GM21786 (cell line): ENCODE measurements at regions not wholly inside any gene's neighbourhood (a gene's known extent, or its start where the extent isn't known, plus 50 kb on each side); places are given as distances from the start of the nearest gene placed in this dataset.
"Not testable (repeated sequence)": the region's sequence is repeated elsewhere in the genome, so short reads cannot be mapped to it uniquely, and the experiment has no call there.

Source experiments
- ATAC-seq: cut with Tn5 transposase; IDR thresholded peaks from one replicate; pipeline ENCODE4 v1.9.1; 2021; ENCODE audit not compliant: unreplicated experiment

DNA sequence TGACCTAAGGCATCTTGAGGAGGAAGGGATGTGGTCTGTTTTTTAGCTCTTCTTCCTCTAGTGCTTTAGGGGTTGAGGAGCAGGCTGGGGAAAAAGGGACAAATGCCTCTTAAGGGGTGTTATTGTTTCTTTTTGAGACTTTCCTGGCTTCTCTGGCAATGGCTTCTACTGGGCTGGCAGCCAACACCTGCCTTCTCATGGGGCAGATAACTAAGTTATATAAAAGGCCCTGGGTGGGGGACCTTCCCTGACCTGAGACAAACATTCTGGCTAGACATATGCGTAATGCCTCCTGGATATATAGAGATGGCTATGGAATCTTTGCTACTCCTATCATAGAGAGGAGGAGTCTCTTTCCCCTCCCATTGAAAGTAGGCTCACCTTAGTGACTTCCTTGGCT, 179.2 kb upstream of the PROK2 start:
- ATAC-seq, result no peak

DNA sequence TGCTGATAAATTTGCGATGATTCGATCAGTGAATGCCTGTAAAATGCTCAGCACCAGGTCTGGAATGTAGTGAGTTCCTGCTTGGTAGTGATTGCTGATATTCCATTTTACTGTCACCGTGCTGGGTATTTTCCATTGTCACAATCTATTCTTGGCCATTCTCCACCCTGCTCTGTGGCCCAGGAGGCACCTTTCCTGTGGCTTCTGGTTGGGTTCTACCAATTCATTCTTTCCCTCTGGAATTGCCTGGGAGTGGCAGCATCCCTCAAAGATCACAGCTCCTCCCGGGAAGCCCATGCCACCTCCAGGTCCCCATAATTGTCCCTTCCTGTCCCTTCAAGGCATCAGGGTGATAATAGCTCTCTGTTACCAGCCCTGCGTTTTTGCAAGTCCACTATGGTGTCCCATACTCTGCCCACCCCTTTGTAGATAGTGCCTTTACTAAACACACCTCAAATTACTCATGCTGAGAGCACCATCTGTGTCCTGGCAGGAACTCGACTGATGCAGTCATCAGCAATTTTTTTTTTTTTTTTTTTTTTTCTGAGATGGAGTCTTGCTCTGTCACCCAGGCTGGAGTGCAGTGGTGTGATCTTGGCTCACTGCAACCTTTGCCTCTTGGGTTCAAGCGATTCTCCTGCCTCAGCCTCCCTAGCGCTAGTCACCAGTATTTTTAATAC, 177.8 kb upstream of the PROK2 start:
- no peak for ATAC-seq

- ATAC-seq, result no peak
These were observed 176.9 kb upstream of the PROK2 start for GRCh38 chr3:71961891-71962290.

DNA sequence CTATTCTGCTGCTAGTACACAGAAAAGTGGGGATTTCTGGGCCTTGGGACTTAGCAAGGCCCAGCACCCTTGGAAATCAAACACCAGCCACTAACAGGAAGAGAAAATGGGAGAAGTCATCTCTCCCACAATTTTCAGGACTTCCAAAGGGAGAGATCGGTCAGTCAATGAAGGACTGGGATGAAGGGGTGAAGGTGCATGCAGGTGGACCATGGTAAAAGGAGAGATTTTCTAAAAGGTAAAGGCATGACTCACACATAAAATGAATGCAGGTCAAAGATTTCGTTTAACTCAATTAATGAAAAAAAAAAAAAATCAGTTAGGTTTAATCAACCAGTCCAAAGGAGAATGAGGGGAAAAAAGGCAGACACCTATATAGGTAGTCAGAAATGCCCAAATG, 176.4 kb upstream of the PROK2 start:
- no peak for ATAC-seq

DNA sequence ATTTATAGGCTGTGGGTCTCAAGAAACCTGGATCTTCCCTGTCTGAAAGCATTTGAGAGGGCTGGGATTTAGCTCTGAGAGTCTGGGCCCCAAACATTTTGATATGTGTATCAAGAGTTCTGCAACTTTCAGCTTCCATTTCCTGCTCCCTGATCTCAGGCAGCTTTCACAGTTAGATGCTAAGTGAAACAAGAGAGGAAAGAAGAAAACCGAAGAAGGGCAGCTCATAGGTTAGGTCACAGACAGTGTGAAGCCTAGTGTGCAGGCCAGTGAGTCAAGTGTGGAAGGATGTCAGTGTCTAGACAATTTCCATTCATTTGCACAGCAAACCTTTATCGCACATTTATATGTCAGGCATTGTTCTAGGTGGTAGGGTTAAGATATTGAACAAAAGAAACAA, 173.6 kb upstream of the PROK2 start:
- no peak for ATAC-seq

DNA sequence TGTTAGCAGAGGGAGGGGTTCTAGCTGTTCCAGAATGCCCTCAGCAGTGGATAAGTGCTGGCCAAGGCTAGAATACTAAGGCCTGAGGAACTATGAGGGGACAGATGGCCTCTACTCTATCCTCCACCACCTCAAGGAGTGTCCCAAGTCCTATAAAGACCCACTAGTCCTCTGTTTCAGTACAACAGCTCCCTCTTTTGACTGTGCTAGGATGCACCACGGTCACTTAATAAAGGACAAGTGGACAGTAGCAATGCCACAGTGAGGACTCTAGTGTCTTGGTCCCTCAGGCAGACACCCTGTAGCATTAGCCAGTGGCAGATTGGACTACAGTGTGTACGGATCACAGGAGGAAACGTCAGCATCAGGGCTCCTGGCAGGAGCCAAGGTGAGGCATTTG, 171.8 kb upstream of the PROK2 start:
- ATAC-seq, result no peak

GRCh38 chr3:71956069-71956340, 171.1 kb upstream of the PROK2 start:
- ATAC-seq, result no peak

GRCh38 chr3:71955240-71956068, 170.5 kb upstream of the PROK2 start:
- ATAC-seq, result peak; percentile 52

DNA sequence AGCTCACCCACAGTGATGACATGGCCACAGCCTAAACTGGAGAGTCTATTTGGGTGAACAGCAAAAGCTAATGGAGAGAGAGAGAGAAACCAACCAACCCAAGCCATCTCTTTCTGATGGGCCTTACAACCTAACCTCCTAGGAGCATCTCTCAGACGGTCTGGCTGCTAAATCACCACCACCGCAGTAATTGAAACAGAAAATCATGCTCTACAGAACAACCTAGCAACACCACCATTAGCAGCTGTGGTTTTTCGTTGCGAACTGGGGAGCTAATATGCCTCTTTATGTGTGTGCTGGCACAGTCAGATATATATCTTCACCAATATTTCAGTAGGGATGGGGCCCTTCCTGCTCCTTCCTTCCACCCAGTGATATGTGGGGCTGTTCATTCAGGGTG, 166.9 kb upstream of the PROK2 start:
- no peak for ATAC-seq

DNA sequence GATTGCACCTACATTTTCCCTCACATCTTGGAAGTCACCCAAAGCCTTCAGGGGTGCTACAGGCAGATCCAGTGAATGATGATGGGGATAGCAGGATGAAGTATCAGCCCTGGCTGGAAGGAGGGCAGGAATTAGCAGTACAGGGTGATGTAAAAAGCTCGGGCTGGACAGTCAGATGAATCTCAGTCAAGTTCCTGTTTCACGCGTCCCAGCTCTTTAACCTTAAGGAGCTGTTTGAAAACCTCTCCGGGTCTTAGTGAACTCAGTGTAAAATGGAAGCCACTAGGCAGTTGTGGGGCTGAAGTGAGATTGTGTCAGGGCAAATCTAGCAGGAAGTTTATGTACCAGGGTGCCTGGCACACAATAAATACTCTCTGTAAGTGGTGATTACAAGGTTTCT, 166.4 kb upstream of the PROK2 start:
- no peak for ATAC-seq

GRCh38 chr3:71949442-71949841, 164.5 kb upstream of the PROK2 start:
- no peak for ATAC-seq

GRCh38 chr3:71944482-71945065, 159.6 kb upstream of the PROK2 start:
- no peak for ATAC-seq

- no peak for ATAC-seq
These were observed 157.7 kb upstream of the PROK2 start for GRCh38 chr3:71942432-71943187.

DNA sequence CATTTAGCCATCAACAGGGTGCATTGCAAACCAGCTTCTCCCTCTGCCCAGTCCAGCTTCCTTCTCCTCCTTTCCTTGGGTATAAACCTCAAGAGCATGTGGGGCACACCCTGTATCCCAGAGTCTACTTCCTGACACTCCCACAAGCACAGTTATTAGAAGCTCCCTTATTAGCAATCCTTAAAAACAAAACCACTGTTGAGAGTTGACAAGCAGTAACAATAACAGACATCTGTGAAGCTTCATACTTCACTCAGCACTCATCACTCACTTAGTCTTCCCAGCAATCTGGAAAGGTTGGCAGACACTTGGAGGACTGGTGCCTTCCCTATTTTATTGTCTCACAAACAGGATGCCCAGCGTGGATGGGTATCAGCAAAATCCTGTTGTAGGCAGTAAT, 155.5 kb upstream of the PROK2 start:
- ATAC-seq, result no peak

- ATAC-seq, result not testable (repeated sequence)
These were observed 153.1 kb upstream of the PROK2 start for GRCh38 chr3:71938081-71938480.

GRCh38 chr3:71936681-71937080, 151.7 kb upstream of the PROK2 start:
- ATAC-seq, result no peak

DNA sequence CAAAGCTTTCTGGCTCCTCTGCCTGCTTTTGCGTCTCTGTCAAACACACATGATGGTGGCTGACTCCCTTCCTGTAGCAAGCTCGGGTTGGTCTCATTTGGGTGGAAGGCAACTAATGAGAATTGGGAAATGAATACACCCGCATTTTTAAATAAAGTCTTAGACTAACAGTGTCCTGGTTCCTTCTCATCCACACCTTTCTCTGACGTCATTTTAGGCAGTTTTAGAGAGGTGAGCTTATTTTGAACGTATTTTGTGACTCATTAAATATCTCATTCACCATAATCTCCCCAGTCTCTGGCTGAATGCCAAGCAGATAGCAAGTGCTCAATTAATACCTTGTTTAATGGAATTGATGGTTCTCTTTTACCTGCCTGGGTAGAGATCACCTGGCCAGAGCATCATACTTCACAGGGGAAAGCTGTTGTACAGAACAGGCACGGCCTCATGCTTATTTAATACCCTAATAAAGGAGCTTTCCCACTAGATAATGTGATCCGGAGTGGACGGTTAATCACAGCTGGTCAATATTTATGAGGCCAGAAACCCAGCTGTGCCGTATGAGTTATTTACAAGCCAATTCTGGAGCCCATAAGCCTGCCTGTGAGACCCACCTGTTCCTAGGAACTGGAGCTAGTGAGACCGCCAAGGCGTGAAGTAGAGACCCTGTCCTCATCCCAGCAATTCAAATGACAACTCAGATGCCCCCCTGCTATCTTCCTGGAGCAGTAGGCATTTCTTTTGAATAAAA, 149.7 kb upstream of the PROK2 start:
- no peak for ATAC-seq

DNA sequence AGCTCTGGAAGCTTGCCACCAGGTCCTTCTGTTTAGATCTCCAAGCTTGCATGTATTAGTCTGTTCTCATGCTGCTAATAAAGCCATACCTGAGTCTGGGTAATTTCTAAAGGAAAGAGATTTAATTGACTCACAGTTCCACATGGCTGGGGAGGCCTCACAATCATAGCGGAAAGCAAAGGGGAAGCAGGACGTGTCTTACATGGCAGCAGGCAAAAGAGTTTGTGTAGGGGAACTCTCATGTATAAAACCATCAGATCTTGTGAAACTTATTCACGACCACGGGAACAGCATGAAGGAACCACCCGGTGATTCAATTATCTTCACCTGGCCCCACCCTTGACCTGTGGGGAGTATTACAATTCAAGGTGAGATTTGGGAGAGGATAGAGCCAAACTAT, 147.0 kb upstream of the PROK2 start:
- no peak for ATAC-seq

DNA sequence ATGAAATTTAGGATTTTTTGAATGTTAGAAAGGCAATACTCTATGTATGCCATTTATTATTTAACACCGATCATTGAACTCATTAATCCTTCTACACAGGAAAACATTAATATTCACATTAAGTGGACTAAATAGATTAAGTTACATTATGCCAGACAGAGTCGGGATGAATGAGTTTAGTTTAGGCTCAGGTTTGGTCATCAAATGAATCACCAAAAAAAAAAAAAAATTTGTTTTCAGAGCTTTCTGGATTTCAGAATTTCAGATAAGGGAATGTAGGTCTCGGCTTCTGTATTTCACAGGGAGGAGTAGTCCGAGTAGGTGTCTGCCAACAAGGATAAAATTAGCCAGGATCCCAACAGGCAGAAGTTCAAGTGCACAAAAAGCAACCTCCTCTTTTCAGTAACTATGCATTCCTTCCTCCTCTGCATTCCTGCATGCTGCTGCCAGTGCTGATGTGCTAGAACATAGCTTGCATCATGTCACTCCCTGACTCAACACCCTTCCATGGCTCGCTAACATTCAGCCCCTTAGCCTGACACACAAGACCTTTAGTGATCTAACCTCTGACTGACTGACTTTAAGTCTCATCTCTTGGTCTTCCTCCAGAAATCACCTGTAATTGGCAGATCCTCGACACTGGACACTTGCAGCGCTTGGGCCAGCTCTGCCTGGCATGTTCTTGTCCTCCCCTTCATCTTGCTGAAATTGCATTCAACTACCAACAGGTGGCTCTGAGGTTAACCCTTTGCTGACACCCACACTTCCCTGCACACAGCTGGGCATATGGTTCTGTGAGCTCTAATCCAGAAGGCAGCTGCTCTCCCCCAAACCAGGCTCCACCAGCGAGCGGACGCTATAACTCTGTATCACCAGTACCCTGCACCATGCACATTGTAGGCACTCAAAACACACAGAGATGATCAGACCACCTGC, 145.4 kb upstream of the PROK2 start:
- no peak for ATAC-seq

- no peak for ATAC-seq
These were observed 143.3 kb upstream of the PROK2 start for GRCh38 chr3:71928212-71928611.
